HG03571 (cell line): ENCODE measurements at regions not wholly inside any gene's neighbourhood (a gene's known extent, or its start where the extent isn't known, plus 50 kb on each side); places are given as distances from the start of the nearest gene placed in this dataset.

Source experiments
- ATAC-seq: cut with Tn5 transposase; IDR thresholded peaks from one replicate; pipeline ENCODE4 v1.9.1; 2021; ENCODE audit not compliant: unreplicated experiment

GRCh38 chr7:19215412-19215811 lies 70.2 kb upstream of the FERD3L start:
- ATAC-seq, result no peak

- ATAC-seq, result no peak
Measured at GRCh38 chr7:19213746-19214145, 68.5 kb upstream of the FERD3L start.

DNA sequence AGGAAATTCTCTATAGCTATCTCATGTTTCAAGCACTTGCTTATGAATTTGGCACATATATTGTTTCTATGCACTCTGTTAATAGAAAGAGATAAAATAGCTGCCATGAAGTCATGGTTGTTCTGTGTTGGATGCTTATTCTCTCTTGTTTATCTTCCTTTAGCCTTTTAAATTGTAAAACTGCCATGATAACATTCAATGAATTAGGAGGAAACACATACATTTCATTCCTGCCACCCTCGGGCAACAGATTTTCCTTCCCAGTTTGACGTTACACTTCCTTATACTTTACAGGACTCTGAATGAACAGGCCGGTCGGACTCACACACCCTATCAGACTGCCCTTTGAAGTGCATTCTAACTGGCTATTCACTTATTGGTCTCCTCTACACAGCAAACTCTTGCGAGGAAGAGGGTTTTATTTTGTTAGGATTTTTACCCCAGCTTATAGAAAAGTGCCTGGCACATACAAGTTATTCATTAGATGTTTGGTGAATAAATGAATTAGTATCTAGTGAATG lies 65.7 kb upstream of the FERD3L start:
- ATAC-seq, result no peak

DNA sequence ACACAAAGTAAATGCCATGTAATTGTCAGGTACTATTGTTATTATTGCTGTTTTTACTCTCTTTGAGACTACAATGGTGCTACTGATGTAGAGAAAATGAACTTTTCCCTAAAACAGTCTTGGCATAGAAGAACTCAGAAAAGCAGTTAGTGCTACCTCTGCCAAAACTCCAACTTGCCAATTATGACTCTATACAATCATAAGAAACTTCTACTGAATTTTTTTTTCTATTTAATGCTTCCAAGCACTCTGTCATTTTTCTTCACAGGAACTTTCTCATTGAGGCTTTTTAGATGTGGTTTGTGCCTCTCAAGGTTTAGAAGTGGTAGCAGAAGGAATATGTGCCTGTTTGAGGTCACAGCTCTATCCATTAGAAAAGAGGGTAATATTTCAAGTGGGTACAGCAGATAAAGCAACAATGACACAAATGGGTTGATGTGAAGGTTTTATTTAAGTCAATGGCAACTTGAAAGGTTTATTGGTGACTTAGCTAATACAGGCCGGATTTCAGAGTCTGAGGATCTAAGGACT lies 64.0 kb upstream of the FERD3L start:
- no peak for ATAC-seq

GRCh38 chr7:19206721-19207120 lies 61.5 kb upstream of the FERD3L start:
- no peak for ATAC-seq

DNA sequence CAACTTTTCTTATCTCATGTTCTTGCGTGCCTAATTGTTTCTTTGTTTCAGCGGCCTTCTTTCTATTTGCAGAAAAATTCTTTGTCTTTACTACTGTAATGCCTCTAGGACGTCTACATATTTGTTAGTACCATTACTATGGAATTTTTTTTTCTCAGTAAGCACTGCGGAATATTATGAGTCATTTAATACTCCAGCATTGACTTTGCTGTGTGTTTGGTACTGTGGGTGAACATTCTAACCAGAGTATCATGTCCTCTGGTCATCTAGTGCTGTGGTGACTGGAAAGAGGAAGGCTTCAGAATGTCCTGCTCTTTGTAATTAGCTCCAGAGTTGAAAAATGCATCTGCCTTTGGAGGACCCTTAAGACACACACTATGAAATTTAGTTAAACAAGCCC lies 58.5 kb upstream of the FERD3L start:
- no peak for ATAC-seq

GRCh38 chr7:19202599-19202998 lies 57.4 kb upstream of the FERD3L start:
- ATAC-seq, result no peak
